Hindlimb muscle (tissue), 1 donor: ENCODE measurements at regions not wholly inside any gene's neighbourhood (a gene's known extent, or its start where the extent isn't known, plus 50 kb on each side); places are given as distances from the start of the nearest gene placed in this dataset.

Experiments
- DNase-seq: peaks from one replicate; pipeline ENCODE4 v3.0.0-alpha.2; 2013

DNA sequence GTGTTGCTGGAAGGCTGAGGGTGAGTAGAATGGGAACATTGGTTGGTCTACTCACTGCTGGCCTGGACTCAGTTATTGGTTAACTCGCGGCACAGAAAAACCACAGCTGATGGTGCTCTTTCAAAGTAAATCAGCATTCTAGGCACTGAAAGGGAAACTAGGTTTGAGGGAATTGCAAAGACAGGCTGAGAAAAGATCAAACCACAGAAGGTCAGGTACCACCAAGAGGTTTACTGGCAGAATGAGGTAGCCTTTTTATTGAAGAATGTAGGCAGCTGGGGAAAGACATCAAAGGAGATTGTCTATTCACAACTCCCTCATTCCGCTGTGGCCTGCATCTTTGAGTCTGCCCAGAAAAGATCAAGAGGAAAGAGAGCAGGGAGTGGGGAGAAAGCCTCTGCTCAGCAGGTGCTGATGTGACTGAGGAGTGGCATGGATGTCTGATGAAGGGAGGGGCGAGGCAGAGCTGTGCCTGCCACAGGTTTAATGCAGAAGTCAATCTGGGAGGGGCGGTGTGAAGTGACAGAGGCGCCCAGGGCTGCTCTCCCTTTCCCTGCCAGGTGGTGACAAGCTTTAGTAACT is 255.5 kb downstream of the MAN2A1 start:
- no peak for DNase-seq

DNA sequence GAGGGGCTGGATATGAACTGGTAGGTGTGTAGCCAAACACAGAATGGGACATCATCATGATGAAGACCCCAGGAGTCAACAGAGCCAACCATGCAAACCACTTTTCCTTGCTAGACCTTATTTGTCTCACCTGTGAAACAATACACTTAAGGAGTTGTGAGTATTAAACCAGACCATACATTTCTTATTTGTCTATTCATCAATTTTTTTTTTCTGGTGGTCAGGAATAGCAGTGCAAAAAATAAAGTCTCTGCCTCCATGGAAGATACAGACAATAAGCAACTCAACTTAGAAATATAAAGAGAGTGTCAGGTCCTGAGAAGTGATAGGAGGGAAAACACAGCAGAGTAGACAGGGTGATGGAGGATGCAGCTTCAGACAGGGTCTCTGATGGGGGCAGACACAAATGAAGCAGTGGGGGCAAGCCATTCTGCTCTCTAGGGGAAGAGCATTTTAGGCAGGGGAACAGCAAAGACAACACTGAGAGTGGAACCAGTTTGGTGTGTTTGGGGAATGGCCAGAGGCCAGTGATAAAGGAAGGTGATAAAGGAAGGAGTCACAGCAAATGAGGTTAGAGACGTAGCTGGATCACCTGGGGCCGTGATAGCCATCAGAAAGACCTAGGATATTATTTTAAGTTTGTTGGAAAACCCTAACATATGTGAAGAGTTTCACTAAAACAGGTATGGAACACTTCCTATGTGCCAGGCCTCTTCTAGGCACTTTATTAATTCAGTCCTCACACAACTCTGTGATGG is 256.2 kb downstream of the MAN2A1 start:
- no peak for DNase-seq

- no peak for DNase-seq
Measured at GRCh38 chr5:109946610-109947009, 256.9 kb downstream of the MAN2A1 start.

- DNase-seq: no peak
Measured at GRCh38 chr5:109947667-109948066, 257.9 kb downstream of the MAN2A1 start.

- DNase-seq: no peak
Measured at GRCh38 chr5:109950634-109951033, 260.9 kb downstream of the MAN2A1 start.

DNA sequence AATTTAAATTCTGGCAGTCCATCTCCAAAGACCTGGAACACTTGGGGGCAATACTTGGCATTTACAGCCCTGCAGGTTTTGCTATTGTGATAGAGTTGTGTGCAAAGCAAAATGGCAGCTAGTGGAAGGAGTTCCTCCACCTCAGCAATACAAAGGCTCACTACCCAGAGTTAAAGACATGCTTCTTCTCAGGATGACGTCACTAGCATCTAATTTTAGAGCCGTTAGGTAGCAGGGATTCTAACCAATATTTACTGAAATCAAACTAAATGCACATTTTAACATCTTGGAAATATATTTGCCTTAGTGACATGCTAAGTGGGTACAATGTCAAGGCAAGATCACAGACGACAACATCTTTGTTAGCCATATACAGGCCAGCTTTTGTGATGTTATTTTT is 261.6 kb downstream of the MAN2A1 start:
- DNase-seq: no peak

DNA sequence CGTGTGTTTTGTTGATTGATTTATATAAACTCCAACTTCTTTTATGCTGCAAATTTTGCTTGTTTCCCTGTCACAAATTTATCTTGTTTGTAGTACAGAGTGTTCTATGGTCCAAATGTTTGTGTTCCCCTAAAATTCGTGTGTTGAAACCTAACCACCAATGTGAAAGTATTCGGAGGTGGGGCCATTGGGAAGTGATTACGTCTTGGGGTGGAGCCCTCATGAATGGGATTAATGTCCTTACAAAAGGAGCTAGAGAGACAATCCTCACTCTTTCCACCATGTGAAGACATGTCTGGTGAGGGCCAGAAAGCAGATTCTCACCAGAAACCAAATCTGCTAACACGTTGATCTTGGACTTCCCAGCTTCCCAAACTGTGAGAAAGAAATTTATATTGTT is 262.0 kb downstream of the MAN2A1 start:
- no peak for DNase-seq

DNA sequence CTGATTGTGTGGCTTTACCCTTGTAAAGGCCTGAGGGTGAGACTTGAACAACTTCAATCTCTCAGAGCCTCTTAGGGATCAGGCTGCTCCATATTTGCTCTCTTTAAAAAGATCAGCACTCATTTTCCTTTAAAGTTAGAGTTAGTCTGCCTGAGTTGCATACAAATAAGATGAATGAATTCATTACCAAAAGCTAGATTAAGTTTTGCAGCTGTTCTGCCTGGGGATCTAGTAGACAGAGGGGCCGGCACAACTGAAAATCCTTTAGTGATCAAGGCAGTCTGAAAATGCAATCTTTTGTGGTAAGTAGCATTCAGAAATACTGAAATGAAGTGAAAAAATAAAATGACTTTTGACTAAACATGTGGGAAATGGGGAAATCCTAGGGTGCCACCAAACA is 264.0 kb downstream of the MAN2A1 start:
- DNase-seq: no peak

DNA sequence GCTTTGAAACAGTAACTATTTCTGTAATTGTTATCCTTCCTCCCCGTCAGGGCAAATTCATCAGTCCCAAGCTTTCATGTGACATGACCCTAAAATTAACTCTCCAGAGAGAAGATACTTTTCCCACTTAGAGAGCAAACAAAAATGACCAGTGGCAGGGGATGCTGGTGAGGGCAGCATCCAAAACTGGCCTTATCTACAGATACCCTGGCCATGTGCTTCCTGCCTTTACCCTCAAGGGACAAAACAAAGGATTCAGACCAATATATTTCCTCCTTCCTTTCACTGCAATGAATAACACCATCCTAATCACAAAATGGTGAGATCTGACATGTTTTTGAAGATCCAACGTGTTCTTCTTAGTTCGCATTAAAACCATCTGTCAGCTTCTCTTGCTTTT is 267.2 kb downstream of the MAN2A1 start:
- no peak for DNase-seq

- DNase-seq: no peak
Measured at GRCh38 chr5:109958082-109958481, 268.4 kb downstream of the MAN2A1 start.

DNA sequence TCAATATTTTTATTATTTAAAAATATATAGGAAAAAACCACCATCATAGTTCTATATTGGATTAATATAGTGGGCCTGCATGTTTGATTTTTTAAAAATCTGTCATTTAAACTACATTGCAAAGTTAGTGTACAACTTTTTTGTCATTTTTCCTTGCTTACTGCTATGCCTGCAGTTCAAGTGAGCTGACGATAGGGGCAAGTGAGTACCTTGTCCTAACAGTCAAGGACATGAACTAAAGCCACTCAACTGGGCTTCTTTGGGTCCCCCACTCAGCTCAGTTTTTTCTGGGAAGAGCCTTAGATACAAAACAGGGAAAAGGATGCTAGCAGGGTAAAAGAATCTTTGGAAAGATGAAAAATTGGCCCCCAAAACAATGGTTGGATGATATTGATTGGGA is 269.9 kb downstream of the MAN2A1 start:
- no peak for DNase-seq

- DNase-seq: no peak
Measured at GRCh38 chr5:109961751-109962150, 272.0 kb downstream of the MAN2A1 start.

DNA sequence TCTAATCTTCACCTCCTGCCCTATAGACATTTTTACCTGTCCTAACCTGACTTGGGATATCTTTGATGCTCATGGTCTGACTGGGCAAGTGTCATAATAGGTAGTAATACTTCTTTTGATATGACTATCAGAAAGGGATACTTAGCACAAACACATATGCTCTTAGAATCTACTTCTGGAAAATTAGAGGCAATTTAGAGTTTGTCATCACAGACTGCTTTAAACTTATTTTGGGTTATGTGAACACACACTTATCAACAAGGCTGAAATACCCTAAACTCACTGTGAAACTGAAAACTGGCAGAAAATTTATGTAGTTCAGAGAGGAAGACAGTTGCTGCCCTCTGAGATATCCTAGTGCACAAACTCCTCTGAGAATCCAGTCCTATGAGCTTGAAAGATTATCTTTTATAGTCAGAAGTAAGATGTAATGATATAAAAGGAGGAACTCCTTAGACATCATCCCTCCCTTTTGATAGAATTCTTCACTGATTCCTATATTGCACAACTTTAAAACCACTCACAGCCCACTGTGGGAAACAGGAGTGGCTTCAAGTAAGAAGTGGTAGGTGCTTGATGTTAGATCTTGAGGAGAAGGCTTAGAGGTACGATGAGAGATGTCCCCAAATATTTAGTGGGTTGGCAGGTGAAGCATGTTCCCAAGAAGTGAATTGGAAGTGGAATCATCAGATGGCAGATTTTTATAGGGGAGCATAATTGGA is 273.3 kb downstream of the MAN2A1 start:
- DNase-seq: no peak

DNA sequence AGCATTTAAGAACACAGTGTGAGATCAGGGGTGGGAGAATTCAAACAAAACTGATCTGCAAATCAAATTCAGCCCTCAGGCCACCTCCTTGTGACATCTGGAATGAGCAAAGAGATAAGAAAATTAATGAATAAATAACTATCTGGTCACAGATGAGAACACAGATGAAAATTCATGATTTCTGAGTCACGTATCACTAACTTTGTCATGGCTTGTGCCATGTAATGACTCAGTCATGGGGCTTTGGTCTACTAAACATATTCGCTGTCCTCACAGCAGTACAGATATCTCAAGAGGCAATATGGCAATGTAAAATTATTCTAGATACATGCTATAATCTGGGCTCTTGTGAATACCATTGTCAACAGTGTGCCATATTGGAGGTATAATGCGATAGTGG is 274.4 kb downstream of the MAN2A1 start:
- DNase-seq: no peak

- DNase-seq: no peak
Measured at GRCh38 chr5:109965634-109966033, 275.9 kb downstream of the MAN2A1 start.

DNA sequence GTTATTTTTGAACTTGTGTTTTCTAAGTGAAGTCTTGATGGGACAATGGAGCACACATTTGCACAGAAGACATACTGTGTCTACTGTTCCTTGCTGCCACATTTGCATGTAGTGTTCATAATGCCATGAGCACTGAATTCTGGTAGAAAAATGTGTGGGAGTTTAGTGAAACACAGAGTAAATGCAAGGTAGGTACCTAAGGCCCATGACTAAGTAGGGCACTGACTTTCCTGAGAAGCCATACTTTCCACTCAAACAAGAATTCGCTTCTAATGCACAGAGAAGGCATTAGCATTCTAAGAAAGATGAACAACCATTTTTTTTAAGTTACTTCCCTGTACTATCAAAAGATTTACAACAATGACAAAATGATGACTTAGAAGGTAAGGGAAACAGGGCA is 282.2 kb downstream of the MAN2A1 start:
- no peak for DNase-seq

DNA sequence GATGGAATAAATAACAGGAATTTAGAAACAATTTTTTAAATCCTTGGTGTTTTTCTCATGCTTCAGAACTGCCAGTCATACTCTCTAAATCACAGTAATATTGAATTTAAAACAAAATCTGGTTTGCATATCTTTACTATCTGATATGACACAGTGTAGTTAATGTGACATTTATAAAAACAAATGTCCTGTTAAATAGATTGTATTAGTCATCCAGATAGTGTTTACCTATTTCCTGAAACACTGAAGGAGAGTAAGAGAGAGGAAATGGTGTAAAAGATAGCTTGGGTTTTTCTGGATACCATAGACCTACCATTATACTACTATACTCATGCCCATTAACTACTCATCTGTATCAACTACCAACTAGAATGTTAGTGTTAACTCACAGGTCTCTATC is 292.3 kb downstream of the MAN2A1 start:
- no peak for DNase-seq

DNA sequence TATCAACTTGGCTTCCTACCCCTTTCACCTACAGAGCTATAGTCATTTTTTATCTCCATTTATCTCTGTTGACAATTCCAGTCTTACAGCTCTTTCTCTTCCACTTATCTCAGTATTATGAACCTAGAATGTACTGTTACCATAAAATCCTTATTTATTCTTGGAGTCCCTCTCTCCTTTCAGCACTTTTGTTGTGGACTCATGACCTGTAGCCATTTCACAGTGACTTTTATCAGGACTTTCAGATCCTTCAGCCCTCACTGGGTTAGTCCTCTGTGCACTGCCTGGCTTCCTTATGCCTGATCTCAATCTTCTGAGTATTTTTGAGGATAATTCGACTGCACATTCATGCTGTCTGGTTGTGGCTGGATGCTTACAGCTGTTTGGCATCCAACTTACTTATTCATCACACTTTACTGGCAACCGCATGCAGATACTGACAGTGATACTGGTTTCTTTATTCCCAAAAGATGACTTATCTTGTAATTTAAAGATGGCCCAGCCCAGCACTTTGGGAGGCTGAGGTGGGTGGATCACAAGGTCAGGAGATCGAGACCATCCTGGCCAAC is 293.3 kb downstream of the MAN2A1 start:
- no peak for DNase-seq

DNA sequence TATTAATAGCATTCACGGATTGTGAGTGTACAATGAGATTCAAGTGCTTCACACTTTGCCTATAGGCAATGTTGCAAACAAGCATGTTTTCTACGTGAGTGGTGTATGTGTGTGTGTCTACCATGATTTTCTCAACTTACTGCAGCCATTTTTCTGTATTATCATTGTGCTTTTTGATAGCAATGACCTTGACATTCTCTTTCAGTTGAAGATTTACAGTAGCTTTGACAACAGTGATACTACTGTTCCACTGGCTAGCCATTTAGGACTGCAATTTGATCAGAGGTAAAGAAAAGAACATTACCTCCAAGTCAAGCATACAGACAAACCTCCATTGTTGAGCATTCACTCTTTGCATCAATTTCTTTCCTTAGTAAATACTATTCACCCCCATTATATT is 297.0 kb downstream of the MAN2A1 start:
- DNase-seq: no peak

- no peak for DNase-seq
Measured at GRCh38 chr5:109987355-109987754, 297.6 kb downstream of the MAN2A1 start.

- DNase-seq: no peak
Measured at GRCh38 chr5:109987970-109988369, 298.2 kb downstream of the MAN2A1 start.

- no peak for DNase-seq
Measured at GRCh38 chr5:109989161-109989560, 299.4 kb downstream of the MAN2A1 start.

DNA sequence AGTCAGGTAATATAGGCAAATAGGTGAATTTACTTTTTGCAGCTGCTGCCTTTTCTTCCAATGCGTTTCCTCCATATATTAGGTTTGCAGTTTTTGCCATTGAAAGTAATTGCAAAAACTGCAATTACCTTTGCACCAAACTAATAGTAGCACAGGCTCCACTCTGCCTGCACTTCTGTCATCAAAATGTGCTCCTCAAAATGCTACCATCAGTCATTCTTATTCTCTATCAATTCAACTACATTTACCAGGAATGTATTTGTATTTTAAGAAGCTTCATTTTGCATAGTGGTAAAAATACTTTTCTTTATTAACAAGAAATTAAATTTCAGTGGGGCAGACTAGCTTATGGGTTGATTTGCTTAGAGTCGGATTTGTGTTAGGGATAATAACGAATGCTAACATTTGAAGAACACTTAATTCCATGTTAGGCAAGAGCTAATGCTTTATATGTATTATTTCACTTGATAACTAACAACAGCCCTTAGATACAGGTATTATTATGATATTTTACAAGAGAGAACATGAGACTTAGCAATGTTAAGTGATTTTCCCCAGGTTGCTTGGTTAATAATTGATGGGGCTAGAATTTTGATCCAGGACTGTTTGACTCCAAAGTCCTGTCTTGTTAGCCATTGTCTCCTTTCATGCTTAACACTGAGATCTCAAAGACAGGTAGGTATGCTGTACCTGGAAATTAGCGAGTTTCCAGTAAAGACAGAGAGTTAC is 300.4 kb downstream of the MAN2A1 start:
- no peak for DNase-seq
